ENCODE measurements at regions not wholly inside any gene's neighbourhood (a gene's known extent, or its start where the extent isn't known, plus 50 kb on each side); places are given as distances from the start of the nearest gene placed in this dataset.

DNA sequence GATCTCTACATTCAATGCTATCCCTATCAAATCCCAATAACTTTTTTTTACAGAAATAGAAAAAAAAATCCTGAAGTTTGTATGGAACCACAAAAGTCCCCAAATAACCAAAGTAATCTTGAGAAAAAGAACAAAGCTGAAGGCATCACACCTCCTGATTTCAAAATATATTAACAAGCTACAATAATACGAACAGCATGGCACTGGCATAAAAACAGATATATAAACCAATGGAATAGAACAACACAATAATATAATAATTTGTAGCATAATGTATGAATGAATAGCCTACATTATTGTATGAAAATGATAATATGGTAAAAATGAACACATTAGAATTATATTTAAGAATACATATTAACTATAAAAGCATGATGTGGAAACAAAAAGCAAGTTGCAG lies 76.7 kb upstream of the TMC3 start:
- Histone ChIP-seq H2BK12ac (ENCODE audit: low read length) (no peak overlapping the region), H3K9me3 (ENCODE audit: insufficient read depth, low read depth, low read length) (no peaks in the 10 kb centered on the region), H4K8ac (ENCODE audit: low read depth, low read length) (no peak overlapping the region), H3K4me2 (ENCODE audit: low read length) (no peak overlapping the region), H2BK120ac (ENCODE audit: insufficient read depth, low read length, poor library complexity) (no peak overlapping the region), H2AFZ (ENCODE audit: insufficient read depth, low read length, poor library complexity) (no peak overlapping the region), H3K79me2 (ENCODE audit: control insufficient read depth, insufficient read depth, low read length, poor library complexity) (no peaks in the 10 kb centered on the region), H3K9ac (ENCODE audit: low read length) (no peak overlapping the region), H3K4me1 (ENCODE audit: control insufficient read depth in 1 of 2, insufficient read depth in 2 of 2, low read length in 2 of 2) (no peaks in the 10 kb centered on the region), H3K18ac (ENCODE audit: low read length) (no peak overlapping the region), H3K36me3 (ENCODE audit: control insufficient read depth in 1 of 2, insufficient read depth in 2 of 2, low read length in 2 of 2) (no peaks in the 10 kb centered on the region), H4K12ac (ENCODE audit: low read depth, low read length) (no peak overlapping the region), H3K14ac (ENCODE audit: low read length) (no peak overlapping the region), H3K27ac (ENCODE audit: low read depth, low read length) (no peak overlapping the region), H2BK5ac (ENCODE audit: low read depth, low read length, poor library complexity) (no peak overlapping the region), H3K23ac (ENCODE audit: low read length) (no peak overlapping the region), H2AK5ac (ENCODE audit: low read length) (no peak overlapping the region), H3K79me1 (ENCODE audit: low read length) (no peaks in the 10 kb centered on the region), H4K91ac (ENCODE audit: low read depth, low read length) (no peak overlapping the region), H3K4ac (ENCODE audit: low read depth, low read length) (no peak overlapping the region), H3K4me3 (ENCODE audit: low read depth, low read length) (no peak overlapping the region), H3K27me3 (ENCODE audit: insufficient read depth, low read length) (no peaks in the 10 kb centered on the region)
- no CpG with 5 or more reads among the region's 1 CpG for WGBS (ENCODE audit: extremely low coverage, insufficient coverage, insufficient read length)
- DNase-seq = no peak

DNA sequence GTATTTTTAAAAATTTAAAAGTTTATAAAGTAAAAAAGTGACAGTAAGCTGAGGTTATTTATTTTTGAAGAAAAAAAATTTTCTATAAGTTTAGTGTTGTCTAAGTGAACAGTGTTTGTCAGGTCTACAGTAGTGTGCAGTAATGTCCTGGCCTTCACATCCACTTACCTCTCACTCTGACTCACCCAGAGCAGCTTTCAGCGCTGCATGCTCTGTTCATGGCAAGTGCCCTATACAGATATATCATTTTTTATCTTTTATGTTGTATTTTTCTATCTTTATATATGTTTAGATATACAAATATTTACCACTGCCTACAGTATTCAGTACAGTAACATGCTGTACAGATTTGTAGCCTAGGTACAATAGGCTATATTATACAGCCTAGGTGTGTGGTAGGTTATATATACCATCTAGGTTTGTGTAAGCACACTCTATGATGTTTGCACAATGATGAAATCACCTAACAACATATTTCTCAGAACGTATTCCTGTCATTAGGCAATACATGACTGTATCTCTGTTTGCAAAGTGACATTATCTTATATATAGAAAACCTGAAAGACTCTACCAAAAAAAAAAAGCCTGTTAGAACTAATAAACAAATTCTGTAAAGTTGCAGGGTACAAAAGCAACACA lies 75.9 kb upstream of the TMC3 start:
- no peak overlapping the region for H2BK12ac ChIP-seq (ENCODE audit: low read length)
- no peaks in the 10 kb centered on the region for H3K4me1 ChIP-seq (ENCODE audit: control insufficient read depth in 1 of 2, insufficient read depth in 2 of 2, low read length in 2 of 2)
- no CpG with 5 or more reads among the region's 2 CpGs for WGBS (ENCODE audit: extremely low coverage, insufficient coverage, insufficient read length)
- no peak overlapping the region for H2AK5ac ChIP-seq (ENCODE audit: low read length)
- no peak overlapping the region for H3K4me2 ChIP-seq (ENCODE audit: low read length)
- no peak overlapping the region for H3K4me3 ChIP-seq (ENCODE audit: low read depth, low read length)
- H4K8ac ChIP-seq (ENCODE audit: low read depth, low read length) = no peak overlapping the region
- H3K23ac ChIP-seq (ENCODE audit: low read length) = no peak overlapping the region
- H4K12ac ChIP-seq (ENCODE audit: low read depth, low read length) = no peak overlapping the region
- H3K9me3 ChIP-seq (ENCODE audit: insufficient read depth, low read depth, low read length) = no peaks in the 10 kb centered on the region
- H2BK5ac ChIP-seq (ENCODE audit: low read depth, low read length, poor library complexity) = no peak overlapping the region
- no peak overlapping the region for H4K91ac ChIP-seq (ENCODE audit: low read depth, low read length)
- H3K4ac ChIP-seq (ENCODE audit: low read depth, low read length) = no peak overlapping the region
- H3K14ac ChIP-seq (ENCODE audit: low read length) = no peak overlapping the region
- H3K27me3 ChIP-seq (ENCODE audit: insufficient read depth, low read length) = no peaks in the 10 kb centered on the region
- H3K18ac ChIP-seq (ENCODE audit: low read length) = no peak overlapping the region
- no peak overlapping the region for H2BK120ac ChIP-seq (ENCODE audit: insufficient read depth, low read length, poor library complexity)
- no peak overlapping the region for H2AFZ ChIP-seq (ENCODE audit: insufficient read depth, low read length, poor library complexity)
- H3K27ac ChIP-seq (ENCODE audit: low read depth, low read length) = no peak overlapping the region
- H3K79me2 ChIP-seq (ENCODE audit: control insufficient read depth, insufficient read depth, low read length, poor library complexity) = no peaks in the 10 kb centered on the region
- DNase-seq = peak in 1 of 2 donors; percentile 29
- H3K36me3 ChIP-seq (ENCODE audit: control insufficient read depth in 1 of 2, insufficient read depth in 2 of 2, low read length in 2 of 2) = no peaks in the 10 kb centered on the region
- H3K79me1 ChIP-seq (ENCODE audit: low read length) = no peaks in the 10 kb centered on the region
- H3K9ac ChIP-seq (ENCODE audit: low read length) = no peak overlapping the region

- H2AFZ ChIP-seq (ENCODE audit: insufficient read depth, low read length, poor library complexity) = no peak overlapping the region
Measured at GRCh38 chr15:81443040-81443820, 69.2 kb upstream of the TMC3 start.

DNA sequence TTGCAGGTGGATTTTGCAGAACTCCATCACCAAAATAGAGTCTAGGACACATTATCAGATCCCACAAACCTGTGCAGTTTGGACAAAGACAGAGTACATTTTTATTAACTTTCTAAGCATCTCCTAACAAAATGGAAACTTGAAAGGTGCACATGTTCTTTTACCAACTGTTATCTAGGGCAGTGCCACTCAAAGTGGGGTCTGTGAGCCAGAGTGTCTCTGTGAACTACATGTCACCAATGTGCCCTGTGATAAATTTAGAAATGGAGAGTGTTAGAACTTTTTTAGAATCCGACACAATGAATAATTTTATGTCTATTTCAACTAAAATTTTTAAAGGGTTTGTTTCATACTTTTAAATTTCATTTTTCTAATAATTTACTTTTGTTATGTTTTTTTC lies 68.4 kb upstream of the TMC3 start:
- H3K4me1 ChIP-seq (ENCODE audit: control insufficient read depth in 1 of 2, insufficient read depth in 2 of 2, low read length in 2 of 2) = no peaks in the 10 kb centered on the region
- no peak overlapping the region for H3K14ac ChIP-seq (ENCODE audit: low read length)
- no peak overlapping the region for H3K4ac ChIP-seq (ENCODE audit: low read depth, low read length)
- H3K36me3 ChIP-seq (ENCODE audit: control insufficient read depth in 1 of 2, insufficient read depth in 2 of 2, low read length in 2 of 2) = no peaks in the 10 kb centered on the region
- no peak overlapping the region for H3K4me2 ChIP-seq (ENCODE audit: low read length)
- H3K9ac ChIP-seq (ENCODE audit: low read length) = no peak overlapping the region
- H2BK5ac ChIP-seq (ENCODE audit: low read depth, low read length, poor library complexity) = no peak overlapping the region
- H2AFZ ChIP-seq (ENCODE audit: insufficient read depth, low read length, poor library complexity) = no peak overlapping the region
- no peak overlapping the region for H2AK5ac ChIP-seq (ENCODE audit: low read length)
- no peak overlapping the region for H3K23ac ChIP-seq (ENCODE audit: low read length)
- no peak overlapping the region for H3K4me3 ChIP-seq (ENCODE audit: low read depth, low read length)
- no peak for DNase-seq
- no CpG with 5 or more reads among the region's 1 CpG for WGBS (ENCODE audit: extremely low coverage, insufficient coverage, insufficient read length)
- H2BK12ac ChIP-seq (ENCODE audit: low read length) = no peak overlapping the region
- no peaks in the 10 kb centered on the region for H3K27me3 ChIP-seq (ENCODE audit: insufficient read depth, low read length)
- H4K91ac ChIP-seq (ENCODE audit: low read depth, low read length) = no peak overlapping the region
- H3K18ac ChIP-seq (ENCODE audit: low read length) = no peak overlapping the region
- no peak overlapping the region for H2BK120ac ChIP-seq (ENCODE audit: insufficient read depth, low read length, poor library complexity)
- H3K9me3 ChIP-seq (ENCODE audit: insufficient read depth, low read depth, low read length) = no peaks in the 10 kb centered on the region
- no peaks in the 10 kb centered on the region for H3K79me2 ChIP-seq (ENCODE audit: control insufficient read depth, insufficient read depth, low read length, poor library complexity)
- H3K27ac ChIP-seq (ENCODE audit: low read depth, low read length) = no peak overlapping the region
- H4K8ac ChIP-seq (ENCODE audit: low read depth, low read length) = no peak overlapping the region
- H4K12ac ChIP-seq (ENCODE audit: low read depth, low read length) = no peak overlapping the region
- no peaks in the 10 kb centered on the region for H3K79me1 ChIP-seq (ENCODE audit: low read length)

More at GRCh38 chr15:81443040-81443820, 69.2 kb upstream of the TMC3 start:
- no peak overlapping the region for H4K8ac ChIP-seq (ENCODE audit: low read depth, low read length)
- no peak overlapping the region for H3K4me3 ChIP-seq (ENCODE audit: low read depth, low read length)
- H3K27me3 ChIP-seq (ENCODE audit: insufficient read depth, low read length) = no peaks in the 10 kb centered on the region
- no peak overlapping the region for H4K12ac ChIP-seq (ENCODE audit: low read depth, low read length)
- no peaks in the 10 kb centered on the region for H3K4me1 ChIP-seq (ENCODE audit: control insufficient read depth in 1 of 2, insufficient read depth in 2 of 2, low read length in 2 of 2)
- no peaks in the 10 kb centered on the region for H3K79me2 ChIP-seq (ENCODE audit: control insufficient read depth, insufficient read depth, low read length, poor library complexity)
- H3K36me3 ChIP-seq (ENCODE audit: control insufficient read depth in 1 of 2, insufficient read depth in 2 of 2, low read length in 2 of 2) = no peaks in the 10 kb centered on the region
- H2BK12ac ChIP-seq (ENCODE audit: low read length) = no peak overlapping the region
- H3K14ac ChIP-seq (ENCODE audit: low read length) = no peak overlapping the region
- no peak for DNase-seq
- H3K9ac ChIP-seq (ENCODE audit: low read length) = no peak overlapping the region
- no peak overlapping the region for H2BK5ac ChIP-seq (ENCODE audit: low read depth, low read length, poor library complexity)
- H3K79me1 ChIP-seq (ENCODE audit: low read length) = no peaks in the 10 kb centered on the region
- no peak overlapping the region for H2AK5ac ChIP-seq (ENCODE audit: low read length)
- no peak overlapping the region for H4K91ac ChIP-seq (ENCODE audit: low read depth, low read length)
- H3K4ac ChIP-seq (ENCODE audit: low read depth, low read length) = no peak overlapping the region
- no peaks in the 10 kb centered on the region for H3K9me3 ChIP-seq (ENCODE audit: insufficient read depth, low read depth, low read length)
- H3K27ac ChIP-seq (ENCODE audit: low read depth, low read length) = no peak overlapping the region
- no peak overlapping the region for H3K23ac ChIP-seq (ENCODE audit: low read length)
- no peak overlapping the region for H3K4me2 ChIP-seq (ENCODE audit: low read length)
- no CpG with 5 or more reads among the region's 5 CpGs for WGBS (ENCODE audit: extremely low coverage, insufficient coverage, insufficient read length)
- H3K18ac ChIP-seq (ENCODE audit: low read length) = no peak overlapping the region
- H2BK120ac ChIP-seq (ENCODE audit: insufficient read depth, low read length, poor library complexity) = no peak overlapping the region
